ENCODE measurements at regions not wholly inside any gene's neighbourhood (a gene's known extent, or its start where the extent isn't known, plus 50 kb on each side); places are given as distances from the start of the nearest gene placed in this dataset.

DNA sequence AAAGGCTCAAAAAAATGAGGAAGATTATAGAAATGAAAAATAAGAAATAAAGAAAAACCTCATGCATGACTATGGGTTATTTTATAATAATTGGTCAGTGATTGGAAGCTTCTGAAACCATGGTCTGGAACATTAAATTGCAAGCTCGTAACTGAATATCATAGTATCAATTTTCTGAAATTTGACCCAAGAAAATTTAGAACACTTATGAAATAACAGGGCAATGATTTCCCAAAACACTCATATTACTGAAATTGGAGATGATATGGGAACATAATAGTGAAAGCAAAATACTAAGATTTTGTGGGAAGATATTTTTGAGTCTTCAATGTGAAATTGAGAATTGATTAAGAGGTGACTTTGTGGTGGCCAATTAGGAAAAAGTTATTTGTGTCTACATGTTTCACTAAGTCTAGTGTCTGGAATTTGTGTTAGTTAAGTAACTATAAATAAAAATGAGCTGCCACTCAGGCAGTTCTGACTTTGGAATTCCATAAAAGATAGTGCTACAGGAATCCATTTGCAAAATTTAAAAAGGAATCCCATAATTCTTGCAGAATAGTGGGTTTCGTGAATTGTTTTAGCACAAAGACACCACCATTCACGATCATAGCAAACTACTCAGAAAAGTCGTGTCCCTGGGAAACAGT, 603.0 kb downstream of the LMO7 start:
- WGBS, 3 donors = 81 to 87% (median 86%) methylated on average over 4 of the region's 4 CpGs
- no peak overlapping the region for H3K27ac ChIP-seq (ENCODE audit: low read depth, low read length)

DNA sequence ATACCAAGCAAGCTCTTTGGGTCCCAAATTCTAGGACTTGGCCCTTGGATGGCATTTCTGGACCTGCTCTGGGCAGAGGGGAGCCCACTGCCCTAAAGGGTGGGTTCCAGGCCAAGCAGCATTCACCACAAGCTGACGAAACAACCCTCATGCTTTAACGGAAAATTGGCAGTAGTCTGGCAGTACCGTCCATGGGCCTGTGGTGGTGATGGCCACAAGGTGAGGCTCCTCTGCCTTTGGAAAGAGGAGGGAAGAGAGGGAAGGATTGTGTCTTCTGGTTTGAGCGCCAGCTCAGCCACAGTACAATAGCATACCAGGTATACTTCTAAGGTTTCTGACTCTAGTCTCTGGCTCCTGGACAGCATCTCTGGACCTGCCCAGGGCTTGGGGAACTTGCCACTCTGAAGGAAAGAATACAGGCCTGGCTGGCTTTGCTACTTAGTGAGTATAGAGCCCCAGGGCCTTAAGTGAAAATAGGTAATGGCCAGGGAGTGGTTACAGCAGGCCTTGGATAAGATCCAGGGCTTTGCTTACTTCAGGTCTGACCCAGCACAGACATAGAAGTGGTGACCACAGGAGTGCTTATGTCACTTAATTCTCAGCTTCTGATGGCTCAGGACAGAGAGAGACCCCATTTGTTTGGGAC, 595.5 kb downstream of the LMO7 start:
- 89 to 100% (median 94%) methylated on average over 4 of the region's 4 CpGs for WGBS, 3 donors

DNA sequence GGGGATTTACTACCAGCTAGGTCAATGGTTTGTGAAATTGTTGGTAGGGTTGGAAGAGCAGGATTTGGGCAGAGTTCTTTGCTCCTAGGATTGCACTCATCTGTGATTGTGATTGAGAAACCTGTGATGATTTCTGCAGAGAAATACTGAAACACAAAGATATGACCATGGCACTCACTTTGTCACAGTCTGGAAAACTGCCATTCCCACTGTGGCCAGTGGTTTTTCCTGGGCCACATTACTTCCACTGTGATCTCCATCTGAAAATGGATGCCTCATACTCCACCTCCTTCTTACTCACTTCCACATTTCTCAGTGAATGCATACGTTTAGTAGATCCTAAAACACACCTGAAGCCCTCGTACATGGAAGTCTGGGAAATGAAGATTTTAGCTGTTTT, 593.2 kb downstream of the LMO7 start:
- 82 to 92% (median 89%) methylated on average over 2 of the region's 2 CpGs for WGBS, 3 donors
- no peak overlapping the region for H3K27ac ChIP-seq (ENCODE audit: low read depth, low read length)

More for the DNA sequence above, 595.5 kb downstream of the LMO7 start:
- H3K27ac ChIP-seq (ENCODE audit: low read depth, low read length) = no peak overlapping the region

DNA sequence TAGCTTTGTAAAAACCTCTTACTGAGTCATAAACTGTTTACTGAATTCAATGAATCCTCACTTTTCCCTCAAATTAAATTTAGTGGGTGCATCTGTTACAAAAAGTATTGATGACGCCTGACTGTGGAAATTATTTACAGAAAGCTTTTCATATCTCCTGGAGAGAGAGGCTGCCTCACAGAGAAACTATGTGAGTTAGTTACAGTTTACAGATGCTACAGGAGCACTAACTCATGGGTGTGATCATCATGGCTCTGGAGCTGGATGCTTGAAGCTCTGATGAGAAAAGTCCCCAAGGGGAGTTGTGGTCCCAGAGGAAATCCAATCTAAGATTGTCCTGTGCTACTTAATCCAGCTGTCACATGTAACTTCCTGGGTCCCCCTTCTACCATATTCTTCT, 590.8 kb downstream of the LMO7 start:
- WGBS, 3 donors = 74 to 97% (median 84%) methylated on average over 1 of the region's 1 CpG
- H3K27ac ChIP-seq (ENCODE audit: low read depth, low read length) = no peak overlapping the region

DNA sequence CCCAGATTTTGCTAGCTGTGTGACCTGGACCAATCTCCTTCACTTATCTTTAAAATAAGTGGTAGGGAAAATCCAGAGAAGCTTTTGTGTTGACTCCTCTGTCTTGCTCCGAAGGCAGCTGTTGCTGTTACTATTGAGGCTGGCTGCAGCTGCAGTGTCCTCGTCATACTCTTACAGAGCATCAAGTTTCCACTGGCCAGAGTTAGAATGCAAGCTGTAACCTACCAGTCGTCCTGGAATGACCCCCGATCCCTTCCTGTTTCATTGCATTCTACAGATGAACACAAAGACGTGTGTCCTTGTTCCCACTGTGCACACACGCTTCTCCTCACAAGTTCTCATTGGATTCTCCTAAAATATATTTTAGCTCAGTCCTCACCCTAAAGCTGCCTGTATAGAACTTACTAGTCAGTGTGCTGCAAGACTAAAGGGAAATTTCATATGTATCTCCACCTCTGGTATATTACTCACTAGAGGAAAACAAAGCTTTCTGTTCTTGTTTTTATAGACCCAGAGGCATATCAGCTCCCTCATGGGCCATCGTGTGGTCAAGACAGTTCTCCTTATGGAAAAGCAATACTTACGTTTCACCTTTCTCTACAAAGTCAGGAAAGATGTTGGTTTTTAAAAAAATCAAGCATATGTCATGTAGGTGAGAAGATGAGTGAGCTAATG, 589.8 kb downstream of the LMO7 start:
- WGBS, 3 donors = 68 to 73% (median 70%) methylated on average over 8 of the region's 8 CpGs
- H3K27ac ChIP-seq (ENCODE audit: low read depth, low read length) = no peak overlapping the region

DNA sequence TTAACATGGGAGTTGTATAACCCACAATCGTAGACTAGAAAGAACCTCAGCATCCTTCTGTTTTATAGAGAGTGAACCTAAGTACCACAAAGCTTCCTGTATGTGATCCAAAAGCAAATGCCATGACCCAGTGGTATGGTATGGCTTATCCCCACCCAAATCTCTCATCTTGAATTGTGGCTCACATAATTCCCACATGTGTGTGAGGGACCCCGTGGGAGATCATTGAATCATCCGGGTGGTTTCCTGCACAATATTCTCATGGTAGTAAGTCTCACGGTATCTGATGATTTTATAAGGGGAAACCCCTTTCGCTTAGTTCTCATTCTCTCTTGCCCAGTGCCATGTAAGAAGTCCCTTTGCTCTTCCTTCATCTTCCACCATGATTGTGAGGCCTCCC, 587.9 kb downstream of the LMO7 start:
- H3K27ac ChIP-seq (ENCODE audit: low read depth, low read length) = no peak overlapping the region
- 85 to 89% (median 89%) methylated on average over 5 of the region's 5 CpGs for WGBS, 3 donors

DNA sequence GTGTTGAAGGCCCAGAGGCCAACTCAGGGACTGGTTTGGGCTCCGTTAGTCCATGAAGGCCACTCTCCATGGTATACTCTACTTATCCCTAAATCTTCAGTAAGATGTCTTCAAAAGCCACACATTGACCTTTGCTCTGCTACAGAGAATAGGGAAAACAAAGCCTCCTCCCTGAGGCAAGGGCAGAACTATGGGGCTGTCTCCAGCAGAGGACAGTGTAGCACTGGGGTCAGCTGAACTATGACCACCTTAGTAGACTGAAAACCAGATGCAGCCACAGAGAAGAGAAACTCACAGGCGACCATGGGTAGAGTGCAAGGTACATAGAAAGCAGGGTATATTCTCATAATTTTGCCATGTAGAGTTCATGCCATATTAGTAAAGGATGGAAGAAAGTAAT, 587.4 kb downstream of the LMO7 start:
- WGBS, 3 donors = 83 to 91% (median 83%) methylated on average over 2 of the region's 2 CpGs

DNA sequence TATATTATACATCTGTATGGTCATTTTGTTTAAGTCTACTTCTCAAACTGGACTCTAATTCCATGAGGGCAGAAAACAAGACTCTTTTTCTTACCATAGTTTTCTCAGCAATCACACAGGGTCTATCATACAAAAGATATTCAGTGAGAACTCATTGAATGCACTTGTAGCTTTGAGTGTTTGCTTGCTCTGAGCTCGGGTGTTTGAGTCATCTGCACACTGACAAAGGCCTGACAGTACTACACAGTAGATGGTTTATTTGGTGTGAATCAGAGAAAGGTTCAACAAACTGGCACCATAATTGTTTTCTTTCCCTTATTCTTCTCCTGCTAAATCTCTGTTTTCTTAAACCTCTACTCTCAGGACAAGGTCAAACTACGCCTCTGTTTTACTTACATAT, 586.4 kb downstream of the LMO7 start:
- no peak overlapping the region for H3K27ac ChIP-seq (ENCODE audit: low read depth, low read length)
- 60 to 78% (median 65%) methylated on average over 2 of the region's 2 CpGs for WGBS, 3 donors

More for the DNA sequence above, 587.4 kb downstream of the LMO7 start:
- H3K27ac ChIP-seq (ENCODE audit: low read depth, low read length) = no peak overlapping the region

DNA sequence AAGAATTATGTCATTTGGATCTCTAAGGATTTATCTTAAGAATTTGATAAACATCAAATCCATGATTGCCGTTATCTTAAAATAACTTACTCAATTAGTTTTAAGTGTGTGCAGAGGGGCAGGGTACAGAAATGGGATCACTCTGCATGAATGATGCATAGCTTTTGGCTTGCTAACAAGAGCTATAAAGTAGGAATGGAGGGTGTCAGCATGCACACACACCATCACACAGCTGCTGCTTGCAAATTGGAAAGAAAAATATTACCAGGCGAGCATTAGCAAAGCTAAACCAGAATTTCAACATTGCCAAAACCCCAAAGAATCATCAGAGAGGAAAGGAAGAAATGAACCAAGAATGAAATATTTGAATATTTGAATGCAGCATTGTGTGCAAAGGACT, 580.6 kb downstream of the LMO7 start:
- H3K27ac ChIP-seq (ENCODE audit: low read depth, low read length) = no peak overlapping the region
- WGBS, 3 donors = 60 to 76% (median 72%) methylated on average over 2 of the region's 2 CpGs

DNA sequence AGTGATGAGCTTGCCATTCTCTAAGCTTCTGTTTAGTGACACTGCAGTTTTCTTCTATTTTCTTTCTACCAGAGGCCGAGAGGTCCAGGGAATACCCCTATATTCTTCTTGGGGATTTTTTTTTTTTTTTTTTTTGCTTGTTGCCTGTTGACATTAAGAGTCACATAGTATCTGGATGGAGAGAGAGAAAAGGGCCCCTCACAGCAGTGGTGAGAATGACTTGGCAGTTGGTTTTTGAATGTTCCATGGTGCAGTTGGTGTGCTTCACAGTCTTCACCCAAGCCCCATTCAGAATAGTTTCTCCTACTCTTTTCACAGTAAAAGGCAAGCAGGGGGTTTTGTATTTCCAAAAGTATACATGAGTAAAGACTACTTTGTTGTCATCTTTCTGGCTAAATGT, 577.9 kb downstream of the LMO7 start:
- H3K27ac ChIP-seq (ENCODE audit: low read depth, low read length) = no peak overlapping the region
- WGBS, 3 donors = 89 to 96% (median 89%) methylated on average over 1 of the region's 1 CpG

DNA sequence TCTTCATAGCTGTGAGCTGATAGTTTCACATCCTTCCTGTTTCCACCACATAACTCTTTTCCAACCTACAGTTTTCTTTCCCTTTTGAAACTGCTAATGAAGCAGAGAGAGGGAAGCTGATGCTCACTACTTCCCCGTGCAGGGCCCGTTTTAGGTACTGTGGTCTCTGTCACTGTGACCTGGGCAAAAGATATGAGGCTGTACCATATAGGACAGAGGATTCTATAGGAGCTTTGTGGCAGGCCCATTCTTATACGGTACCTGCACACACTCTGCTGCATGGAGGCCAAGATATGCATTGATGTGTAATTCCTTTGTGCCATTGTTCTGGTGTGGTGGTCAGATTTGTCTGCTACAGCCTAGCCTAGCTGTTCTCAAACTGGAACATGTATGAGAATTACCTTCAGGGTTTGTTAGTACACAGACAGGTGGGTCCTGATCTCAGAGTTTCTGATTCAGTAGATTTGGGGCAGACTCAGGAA, 577.3 kb downstream of the LMO7 start:
- 58 to 73% (median 72%) methylated on average over 3 of the region's 3 CpGs for WGBS, 3 donors
- no peak overlapping the region for H3K27ac ChIP-seq (ENCODE audit: low read depth, low read length)

DNA sequence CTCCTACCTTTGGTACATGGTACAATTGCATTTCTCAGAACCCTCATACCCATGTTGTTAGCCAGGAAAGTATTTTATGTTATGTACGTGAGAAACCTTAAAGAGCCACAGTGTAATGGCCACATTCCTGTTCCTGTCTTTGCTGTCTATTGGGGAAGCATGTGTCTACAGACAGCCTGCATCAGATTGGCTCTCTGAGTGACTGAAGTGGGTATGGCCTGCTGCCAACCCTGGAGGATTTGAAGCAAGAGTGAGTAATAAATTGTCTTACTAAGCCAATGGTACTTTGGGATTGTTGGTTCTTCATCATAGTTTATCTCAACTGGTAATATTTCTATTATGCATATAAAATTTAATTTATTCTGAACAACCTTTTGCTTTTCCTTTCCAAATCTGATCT, 574.1 kb downstream of the LMO7 start:
- 82 to 90% (median 82%) methylated on average over 1 of the region's 1 CpG for WGBS, 3 donors
- no peak overlapping the region for H3K27ac ChIP-seq (ENCODE audit: low read depth, low read length)

DNA sequence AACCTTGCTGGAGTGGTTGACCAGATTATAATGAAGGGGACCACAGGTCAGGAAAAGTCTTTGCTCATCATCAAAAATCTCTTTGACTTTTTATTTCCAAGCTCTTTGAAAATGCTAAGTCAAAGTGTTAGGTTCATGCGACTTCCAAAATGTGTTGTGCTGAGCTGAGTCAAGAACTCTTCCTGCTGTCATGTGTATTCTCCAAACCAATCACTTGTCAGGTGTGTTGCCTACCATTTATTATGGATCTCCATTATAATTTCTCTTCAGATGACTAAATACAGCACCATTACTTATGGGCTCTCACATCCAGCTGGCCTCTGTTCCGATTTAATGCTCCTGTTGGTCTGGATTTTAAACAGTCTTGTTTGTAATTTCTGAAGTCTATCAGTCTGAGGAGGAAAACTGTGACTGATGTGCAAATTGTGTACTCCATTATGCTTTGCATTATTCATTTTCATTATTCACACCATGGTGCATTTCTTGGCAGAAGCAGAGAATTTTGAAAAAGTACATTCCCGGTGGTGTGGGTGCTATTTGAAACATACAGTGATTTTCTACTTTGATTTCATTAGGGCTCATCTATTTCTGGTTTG, 562.5 kb downstream of the LMO7 start:
- H3K27ac ChIP-seq (ENCODE audit: low read depth, low read length) = no peak overlapping the region
- WGBS, 3 donors = 92 to 94% (median 93%) methylated on average over 3 of the region's 3 CpGs

DNA sequence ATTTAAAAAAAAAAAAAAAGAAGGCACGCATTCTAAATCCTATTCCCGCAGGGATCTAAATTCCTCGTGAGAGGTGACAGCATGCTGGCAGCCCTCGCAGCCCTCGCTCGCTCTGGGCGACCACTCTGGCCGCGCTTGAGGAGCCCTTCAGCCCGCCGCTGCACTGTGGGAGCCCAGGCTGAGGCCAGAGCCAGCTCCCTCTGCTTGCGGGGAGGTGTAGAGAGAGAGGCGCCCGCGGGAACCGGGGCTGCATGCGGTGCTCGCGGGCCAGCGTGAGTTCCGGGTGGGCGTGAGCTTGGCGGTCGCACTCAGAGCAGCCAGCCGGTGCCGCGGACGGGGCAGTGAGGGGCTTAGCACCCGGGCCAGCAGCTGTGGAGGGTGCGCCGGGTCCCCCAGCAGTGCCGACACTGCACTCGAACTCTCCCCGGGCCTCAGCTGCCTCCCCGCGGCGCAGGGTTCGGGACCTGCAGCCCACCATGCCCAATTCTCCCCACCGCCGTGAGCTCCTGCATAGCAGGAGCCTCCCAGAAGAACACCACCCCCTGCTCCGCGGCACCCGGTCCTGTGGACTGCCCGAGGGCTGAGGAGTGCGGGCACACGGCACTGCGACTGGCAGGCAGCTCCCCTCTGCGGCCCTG, 553.9 kb downstream of the LMO7 start:
- 92 to 94% (median 93%) methylated on average over 44 to 48 of the region's 48 CpGs for WGBS, 3 donors

DNA sequence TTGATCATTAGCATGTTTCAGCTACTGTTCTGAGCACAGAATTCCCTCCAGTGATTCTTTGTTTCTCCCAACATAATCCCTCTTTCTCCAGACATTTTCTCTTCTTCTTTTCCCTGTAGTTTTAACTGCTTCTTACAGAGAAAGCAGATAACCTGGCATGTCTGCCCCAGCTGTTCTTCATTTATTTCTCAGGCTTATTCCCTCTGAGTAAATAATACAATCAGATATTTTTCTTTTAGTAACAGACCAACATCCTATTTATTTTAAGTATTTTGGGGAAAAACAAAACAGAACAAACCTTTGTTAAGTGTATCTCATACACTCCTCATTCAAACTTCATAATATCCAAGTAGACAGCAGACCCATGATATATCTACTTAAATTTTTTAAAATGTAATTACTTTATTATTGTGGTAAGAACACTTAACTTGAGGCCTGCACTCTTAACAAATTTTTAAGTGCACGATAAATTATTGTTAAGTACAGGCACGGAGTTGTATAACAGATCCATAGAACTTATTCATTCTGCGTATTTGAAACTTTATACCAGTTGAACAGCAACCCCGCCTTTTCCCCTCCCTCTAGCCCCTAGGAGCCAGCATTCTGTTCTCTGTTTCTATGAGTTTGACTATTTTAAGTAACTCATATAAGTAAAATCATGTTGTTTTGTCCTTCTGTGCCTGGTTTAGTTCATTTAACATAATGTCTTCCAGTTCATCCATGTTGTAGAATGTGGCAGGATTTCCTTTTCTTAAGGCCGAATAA, 540.0 kb downstream of the LMO7 start:
- no peak overlapping the region for H3K27ac ChIP-seq (ENCODE audit: low read depth, low read length)
- 86 to 91% (median 87%) methylated on average over 5 of the region's 5 CpGs for WGBS, 3 donors

More for the DNA sequence above, 553.9 kb downstream of the LMO7 start:
- H3K27ac ChIP-seq (ENCODE audit: low read depth, low read length) = no peak overlapping the region

DNA sequence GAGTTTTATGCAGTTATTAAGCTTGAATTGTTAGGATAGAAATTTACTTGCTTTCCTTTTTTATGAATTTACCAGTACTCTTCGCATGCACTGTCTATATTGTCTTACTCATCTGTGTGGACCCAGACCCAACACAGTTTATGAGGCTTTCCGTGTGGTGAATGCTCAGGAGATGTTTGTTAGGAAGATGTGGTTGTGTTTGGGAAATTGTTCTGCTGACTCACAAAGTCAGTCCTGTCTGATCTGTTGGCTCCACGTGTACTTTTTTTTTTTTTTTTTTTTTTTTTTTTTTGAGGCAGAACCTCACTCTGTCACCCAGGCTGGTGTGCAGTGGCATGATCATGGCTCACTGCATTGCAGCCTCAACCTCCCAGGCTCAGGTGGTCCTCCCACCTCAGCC, 532.5 kb downstream of the LMO7 start:
- 80 to 87% (median 86%) methylated on average over 3 of the region's 3 CpGs for WGBS, 3 donors

DNA sequence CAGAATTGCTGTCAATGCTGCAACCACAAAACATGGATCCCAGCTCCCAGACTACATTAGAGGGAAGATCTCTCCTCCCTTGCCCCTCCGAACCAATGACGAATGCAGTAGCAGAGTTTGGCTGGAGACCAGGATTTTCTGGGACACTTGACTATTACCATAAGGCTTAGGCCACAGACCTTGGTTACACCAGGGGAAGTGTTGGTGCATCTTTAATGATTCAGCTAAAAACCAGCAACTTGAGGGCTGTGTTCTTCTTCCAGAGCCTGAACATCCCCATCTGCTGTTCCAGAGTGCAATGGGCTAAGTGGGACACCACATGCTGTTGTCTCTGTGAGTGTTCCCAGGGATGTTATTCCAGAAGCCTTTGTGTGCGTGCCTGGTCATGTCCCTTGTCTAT, 528.2 kb downstream of the LMO7 start:
- 67 to 81% (median 79%) methylated on average over 3 of the region's 3 CpGs for WGBS, 3 donors
- no peak overlapping the region for H3K27ac ChIP-seq (ENCODE audit: low read depth, low read length)

More for the DNA sequence above, 532.5 kb downstream of the LMO7 start:
- no peak overlapping the region for H3K27ac ChIP-seq (ENCODE audit: low read depth, low read length)

DNA sequence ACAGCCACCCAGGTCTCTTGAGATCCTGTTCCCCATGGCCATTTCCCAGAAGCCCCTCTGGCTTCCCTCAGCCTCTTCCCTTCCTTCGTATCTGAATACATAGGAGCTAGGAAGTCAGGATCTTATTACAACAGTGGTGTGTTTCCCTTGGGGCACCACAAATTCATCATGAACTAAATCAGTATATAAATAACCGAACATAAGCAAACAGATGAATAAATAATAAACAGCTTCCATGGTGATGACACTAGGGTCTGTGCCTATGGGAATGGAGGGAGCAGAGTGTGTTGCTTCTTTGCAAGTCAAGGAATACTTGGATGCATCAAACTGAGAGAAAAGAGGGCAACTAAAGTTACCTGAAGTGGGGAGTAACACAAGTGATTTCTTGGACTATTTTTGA, 527.6 kb downstream of the LMO7 start:
- 31 to 39% (median 39%) methylated on average over 2 of the region's 2 CpGs for WGBS, 3 donors
- no peak overlapping the region for H3K27ac ChIP-seq (ENCODE audit: low read depth, low read length)

All from adipose tissue (tissue), 3 donors.